ENCODE measurements at regions not wholly inside any gene's neighbourhood (a gene's known extent, or its start where the extent isn't known, plus 50 kb on each side); places are given as distances from the start of the nearest gene placed in this dataset.
A peak's percentile ranks its signal among the peaks of the same experiment; 100 is the strongest.

DNA sequence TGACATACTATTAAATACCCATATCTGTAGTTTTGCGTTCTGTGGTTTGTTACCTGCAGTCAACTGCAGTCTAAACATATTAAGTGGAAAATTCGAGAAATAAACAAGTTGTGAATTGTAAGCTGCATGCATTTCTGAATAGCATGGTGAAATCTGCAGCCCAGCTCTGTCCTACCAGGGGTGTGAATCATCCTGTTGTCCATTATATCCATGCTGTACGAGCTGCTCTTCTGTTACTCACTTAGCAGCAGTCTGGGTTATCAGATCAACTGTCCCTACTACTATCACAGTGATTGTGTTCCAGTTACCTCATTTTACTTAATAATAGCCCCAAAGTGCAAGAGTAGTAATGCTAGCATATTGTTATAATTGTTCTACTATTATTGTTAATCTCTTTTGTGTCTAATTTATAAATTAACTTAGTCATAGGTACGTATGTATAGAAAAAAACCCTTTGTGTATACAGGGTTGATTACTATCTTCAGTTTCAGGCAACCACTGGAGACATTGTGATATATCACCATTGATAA lies 173.7 kb upstream of the FAT4 start:
- peak; percentile 89 for DNase-seq (ENCODE audit: low read depth)

DNA sequence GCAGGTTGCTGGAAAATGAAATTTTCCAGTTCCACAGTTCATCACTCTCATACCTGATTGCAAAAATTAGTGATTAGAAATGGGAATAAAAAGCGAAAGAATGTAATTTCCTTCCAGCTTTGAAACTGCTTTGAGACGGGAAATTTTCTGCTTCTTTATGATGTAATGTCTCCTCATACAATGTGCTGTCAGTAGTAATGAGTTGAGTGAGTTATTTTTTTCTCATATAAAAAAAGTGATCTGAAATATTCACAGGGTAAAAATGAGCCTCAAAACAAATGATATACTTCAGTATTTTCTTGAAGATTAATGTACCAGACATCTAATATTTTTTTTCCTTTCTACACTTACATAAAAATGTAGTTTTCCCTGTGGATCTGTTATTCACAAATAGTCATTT lies 179.1 kb upstream of the FAT4 start:
- DNase-seq (ENCODE audit: low read depth): no peak

DNA sequence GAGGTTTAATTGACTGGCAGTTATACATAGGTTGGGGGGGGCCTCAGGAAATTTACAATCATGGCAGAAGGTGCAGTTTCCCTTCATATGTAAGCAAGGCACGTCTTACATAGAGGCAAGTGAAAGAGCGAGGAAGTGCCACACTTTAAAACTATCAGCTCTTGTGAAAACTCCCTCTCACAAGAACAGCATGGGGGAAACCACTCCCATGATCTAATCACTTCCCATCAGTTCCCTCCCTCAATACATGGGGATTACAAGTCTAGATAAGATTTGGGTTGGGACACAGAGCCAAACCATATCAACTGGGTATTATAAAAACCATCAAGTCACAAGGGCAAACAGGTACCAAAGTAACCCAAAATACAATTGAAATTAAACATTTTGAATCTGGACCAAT lies 182.0 kb upstream of the FAT4 start:
- DNase-seq (ENCODE audit: low read depth): no peak

DNA sequence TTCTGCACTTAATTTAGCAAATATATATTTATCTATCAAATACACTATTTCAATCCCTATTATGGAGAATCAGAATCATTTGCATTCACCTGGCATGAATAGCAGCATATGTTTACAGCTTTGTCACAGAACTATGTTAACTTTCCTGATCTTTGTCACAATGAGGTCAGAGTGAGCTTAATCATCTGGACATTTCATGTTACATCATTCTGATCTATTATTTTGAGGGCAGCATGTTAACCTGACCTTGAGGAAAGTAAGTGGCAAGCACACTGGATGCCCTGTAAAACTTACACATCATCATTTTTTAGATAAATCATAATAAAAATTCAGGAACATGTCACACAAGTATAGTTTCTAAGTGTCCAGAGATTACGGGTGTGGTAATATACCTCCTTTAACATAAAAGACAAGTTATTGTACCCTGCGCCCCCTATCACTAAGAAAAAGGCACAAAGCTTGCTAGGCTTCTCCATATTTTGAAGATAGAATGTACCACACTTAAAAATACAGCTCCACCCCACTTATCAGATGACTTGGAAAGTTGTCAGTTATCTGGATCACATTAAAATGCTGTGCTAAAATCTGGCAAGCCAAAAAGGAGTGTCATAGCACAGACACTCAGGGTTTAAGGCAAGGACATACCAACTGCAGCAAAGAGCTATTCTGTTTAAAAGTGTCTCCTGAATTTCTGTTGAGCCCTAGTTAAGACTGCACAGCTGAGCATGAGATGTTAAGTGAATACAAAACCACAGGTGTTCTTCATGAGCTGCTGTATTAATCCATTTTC lies 182.7 kb upstream of the FAT4 start:
- DNase-seq (ENCODE audit: low read depth): no peak

- DNase-seq (ENCODE audit: low read depth): peak; percentile 48
Measured at GRCh38 chr4:125125276-125125675, 189.5 kb upstream of the FAT4 start.

DNA sequence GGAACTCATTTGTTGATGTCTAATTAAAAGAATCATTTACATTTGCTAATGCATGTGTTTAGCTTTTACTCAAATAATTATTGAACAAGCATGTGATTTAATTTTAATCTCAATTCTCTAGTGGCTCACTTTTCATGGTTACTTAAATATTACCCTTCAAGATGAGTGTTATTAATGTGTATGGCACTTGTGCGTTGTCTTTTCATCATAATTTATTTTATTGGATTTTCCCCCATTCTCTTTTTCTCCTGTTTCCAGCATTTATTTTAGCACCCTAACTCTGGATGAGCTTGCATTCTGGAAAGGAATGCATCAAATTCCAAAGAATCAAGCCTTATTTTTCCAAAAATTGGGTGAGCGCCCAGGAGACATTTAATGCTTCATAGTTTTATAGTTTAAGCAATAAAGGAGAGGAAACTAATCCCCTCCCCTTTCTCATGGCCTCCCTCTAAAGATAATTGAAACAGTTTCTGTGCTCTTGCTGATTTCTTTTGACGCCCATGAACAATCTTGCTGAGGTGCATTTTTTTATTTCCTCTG lies 191.1 kb upstream of the FAT4 start:
- no peak for DNase-seq (ENCODE audit: low read depth)

- DNase-seq (ENCODE audit: low read depth): no peak
Measured at GRCh38 chr4:125121581-125121980, 193.2 kb upstream of the FAT4 start.

DNA sequence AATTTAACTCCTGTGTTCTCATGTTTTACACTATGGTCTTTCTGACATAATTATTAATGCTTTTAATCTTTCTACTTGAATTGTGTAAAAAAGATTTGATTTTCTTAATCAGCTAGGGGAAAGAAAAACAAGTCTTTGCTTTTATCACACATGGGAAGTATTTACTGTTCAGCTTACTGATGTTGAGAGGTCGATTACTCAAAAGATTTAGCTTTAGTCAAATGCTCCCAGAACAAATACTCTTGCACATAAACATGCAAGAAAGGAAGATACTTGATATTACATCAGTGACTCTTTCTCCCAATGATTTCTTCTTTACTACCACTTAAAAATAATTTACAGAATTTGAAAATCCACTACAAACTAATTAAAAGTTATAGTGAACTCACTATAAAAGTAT lies 198.3 kb upstream of the FAT4 start:
- DNase-seq (ENCODE audit: low read depth): peak; percentile 62

DNA sequence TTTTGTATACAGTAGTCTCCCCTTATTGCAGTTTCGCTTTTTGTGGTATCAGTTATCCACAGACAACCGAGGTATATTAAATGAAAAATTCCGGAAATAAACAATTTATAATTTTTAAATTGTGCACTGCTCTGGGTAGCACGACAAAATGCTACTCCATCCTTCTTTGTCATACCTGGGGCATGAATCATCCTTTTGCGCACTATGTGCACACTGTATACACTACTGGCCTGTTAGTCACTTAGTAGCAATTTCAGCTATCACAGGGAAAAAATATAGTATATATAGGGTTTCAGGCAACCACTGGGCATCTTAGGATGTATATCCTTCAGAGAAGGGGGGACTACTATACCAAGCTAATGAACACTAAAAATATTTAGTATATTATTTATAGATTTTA lies 198.8 kb upstream of the FAT4 start:
- DNase-seq (ENCODE audit: low read depth): peak; percentile 66

- no peak for DNase-seq (ENCODE audit: low read depth)
Measured at GRCh38 chr4:125115476-125115875, 199.3 kb upstream of the FAT4 start.

- DNase-seq (ENCODE audit: low read depth): no peak
Measured at GRCh38 chr4:125112536-125112935, 202.2 kb upstream of the FAT4 start.

- no peak for DNase-seq (ENCODE audit: low read depth)
Measured at GRCh38 chr4:125111323-125111722, 203.4 kb upstream of the FAT4 start.

DNA sequence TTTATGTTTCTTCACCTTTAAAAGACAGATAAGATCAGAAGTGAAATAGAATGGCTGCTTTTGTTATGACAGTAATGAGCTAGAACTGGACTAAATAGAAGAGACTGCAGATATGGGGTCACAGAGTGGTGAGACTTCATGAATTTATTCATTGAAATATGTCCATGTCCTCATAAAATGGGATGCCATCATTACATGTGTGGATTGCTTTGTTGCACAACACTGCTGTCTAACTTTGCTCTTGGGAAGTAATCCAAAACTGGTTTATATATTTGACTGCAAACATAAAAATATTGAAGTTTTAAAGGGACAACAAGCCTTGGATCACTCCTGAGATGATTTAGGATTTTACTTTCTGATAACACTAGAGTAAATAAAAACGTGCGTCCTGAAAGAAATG lies 209.2 kb upstream of the FAT4 start:
- DNase-seq (ENCODE audit: low read depth): peak; percentile 62

DNA sequence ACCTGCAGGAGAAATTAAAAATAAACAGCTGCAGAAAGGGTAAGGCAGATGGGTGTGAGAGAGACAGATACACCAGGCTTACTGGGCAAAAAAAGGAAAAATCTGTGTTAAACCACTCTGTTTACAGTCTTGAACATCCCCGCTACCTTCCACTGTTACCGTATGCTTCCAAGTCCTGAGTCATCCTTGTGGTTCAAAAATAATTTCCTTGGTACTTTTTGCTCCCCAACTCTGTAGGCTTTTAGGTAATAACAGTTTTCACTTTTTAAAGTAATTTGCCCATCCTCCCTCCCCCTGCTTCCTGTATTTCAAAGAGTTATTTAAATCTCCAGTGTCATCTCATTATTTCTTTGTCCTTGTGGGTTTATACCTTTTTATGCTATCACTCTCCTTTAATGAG lies 210.1 kb upstream of the FAT4 start:
- DNase-seq (ENCODE audit: low read depth): peak; percentile 70

- peak; percentile 27 for DNase-seq (ENCODE audit: low read depth)
Measured at GRCh38 chr4:125101719-125102118, 213.0 kb upstream of the FAT4 start.

- no peak for DNase-seq (ENCODE audit: low read depth)
Measured at GRCh38 chr4:125097729-125098128, 217.0 kb upstream of the FAT4 start.

GRCh38 chr4:125096662-125097061 lies 218.1 kb upstream of the FAT4 start:
- no peak for DNase-seq (ENCODE audit: low read depth)

DNA sequence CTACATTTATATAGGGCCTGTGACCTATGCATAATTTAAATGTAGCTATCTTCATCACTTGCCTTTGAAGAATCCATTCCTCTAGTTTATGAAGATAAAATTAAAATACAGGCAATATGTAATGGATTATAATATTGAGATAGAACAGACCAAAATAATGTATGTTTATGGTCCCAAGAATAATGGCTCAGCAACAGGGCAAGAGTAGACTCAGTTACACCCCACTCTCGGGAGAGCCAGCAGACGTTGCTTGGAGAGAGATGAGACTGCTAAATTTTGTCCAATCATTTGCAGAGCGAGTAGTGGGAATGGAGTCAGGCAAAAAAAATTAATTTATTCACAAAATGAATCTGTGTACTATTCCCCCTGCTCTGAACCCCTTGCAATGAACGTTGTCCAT lies 223.2 kb upstream of the FAT4 start:
- DNase-seq (ENCODE audit: low read depth): no peak

GRCh38 chr4:125091101-125091500 lies 223.7 kb upstream of the FAT4 start:
- DNase-seq (ENCODE audit: low read depth): no peak

DNA sequence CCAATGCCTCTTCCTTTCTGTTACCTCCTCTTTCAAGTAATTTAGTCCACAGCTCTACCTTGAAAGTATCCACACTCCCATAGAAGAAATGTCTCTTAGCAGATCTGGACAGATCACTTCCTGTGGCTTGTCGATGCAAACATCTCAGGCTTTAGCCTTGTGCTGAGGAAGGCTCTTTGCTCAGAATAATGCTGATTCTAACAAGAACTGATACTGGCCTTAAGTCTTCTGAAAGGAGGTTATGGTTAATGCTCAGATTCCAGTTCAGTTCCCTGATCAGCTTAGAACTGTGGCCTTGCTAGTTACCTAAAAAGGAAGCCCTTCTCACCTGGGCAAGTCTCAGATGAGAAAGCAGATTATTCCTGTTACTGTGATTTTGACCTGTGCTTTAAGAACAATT lies 230.1 kb upstream of the FAT4 start:
- no peak for DNase-seq (ENCODE audit: low read depth)

DNA sequence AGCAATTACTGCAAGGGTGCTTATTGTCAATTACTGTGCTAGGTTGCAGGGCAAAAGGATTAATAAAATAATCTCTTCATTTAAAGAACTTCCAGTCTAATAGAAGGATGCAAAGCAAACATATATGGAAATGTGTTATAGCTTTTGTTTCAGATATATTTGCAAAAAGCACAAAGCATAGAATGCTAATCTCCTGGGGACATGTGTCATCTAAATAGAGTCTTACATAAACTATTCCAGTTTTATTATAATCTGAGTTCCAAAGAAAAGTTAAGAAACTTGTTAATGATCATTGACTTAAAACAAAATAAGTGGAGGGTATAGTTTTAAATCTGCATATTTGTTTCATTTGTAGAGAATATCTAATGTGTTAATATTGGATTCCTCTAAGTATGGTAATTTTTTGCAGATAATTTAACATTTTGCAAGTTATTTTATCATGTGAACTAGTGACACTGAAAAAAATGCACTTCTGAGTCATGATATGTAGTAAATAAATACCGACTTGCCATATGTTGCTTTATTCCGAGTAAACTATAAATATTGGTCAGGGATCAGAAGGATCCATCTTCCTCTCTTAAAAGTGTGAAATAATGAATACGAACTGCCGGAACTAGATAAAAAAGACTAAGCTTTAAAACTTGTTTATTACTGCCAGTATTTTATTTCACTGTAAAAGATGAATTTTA lies 231.9 kb upstream of the FAT4 start:
- no peak for DNase-seq (ENCODE audit: low read depth)

GRCh38 chr4:125072269-125072668 lies 242.5 kb upstream of the FAT4 start:
- no peak for DNase-seq (ENCODE audit: low read depth)

DNA sequence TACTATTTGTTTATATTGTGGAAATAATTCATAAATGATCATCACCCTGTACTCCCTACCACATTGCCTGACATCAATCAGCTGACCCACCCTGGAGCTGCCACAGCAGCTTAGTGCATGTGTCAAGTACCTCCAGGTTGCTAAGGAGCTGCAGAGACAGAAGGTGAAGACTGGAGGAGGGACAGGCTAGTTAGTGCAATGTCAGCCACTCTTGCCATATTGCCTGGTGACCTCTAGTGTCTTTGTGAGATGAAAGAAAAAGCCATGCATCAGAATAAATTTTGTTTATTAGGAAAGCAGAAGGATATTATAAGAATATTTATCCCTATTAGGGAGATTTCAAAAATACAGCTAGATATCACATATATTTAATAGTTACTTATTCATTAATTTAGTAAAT lies 243.9 kb upstream of the FAT4 start:
- DNase-seq (ENCODE audit: low read depth): peak; percentile 6

Measured in amniotic epithelial cell (primary cell).